ENCODE measurements at regions not wholly inside any gene's neighbourhood (a gene's known extent, or its start where the extent isn't known, plus 50 kb on each side); places are given as distances from the start of the nearest gene placed in this dataset.
"Not testable (repeated sequence)": the region's sequence is repeated elsewhere in the genome, so short reads cannot be mapped to it uniquely, and the experiment has no call there.

DNA sequence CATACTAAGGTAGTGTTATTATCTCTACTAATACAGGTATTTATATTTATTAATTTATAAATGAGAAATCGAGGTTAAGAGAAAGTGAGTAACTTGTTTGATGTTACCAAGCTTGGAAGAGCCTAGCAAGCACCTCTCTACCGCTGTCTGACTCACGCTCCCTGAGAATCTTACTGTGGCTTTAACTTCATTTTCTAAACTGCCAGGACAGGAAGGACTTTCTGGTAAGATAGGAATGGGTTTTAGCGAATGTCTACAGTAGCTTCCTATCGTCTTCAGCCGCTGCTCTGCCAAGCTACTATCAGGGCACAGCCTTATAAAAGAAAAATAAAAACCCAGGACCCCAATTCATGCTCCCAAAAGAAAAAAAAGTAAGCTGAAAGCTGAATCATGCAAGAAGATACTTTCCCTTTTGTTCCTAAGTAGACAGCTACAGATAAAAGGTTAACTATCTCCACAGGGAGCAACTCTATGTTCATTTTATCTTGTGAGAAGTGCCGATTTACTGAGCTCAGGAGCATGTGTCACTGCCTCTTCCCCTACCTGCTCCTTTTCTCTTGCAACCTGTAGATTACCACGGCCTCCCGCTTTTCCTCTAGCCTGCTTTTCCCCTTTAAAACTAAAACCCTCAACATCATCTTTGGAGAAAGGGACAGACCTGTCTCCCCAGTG is 60.2 kb downstream of the THNSL1 start:
- no peak for DNase-seq

DNA sequence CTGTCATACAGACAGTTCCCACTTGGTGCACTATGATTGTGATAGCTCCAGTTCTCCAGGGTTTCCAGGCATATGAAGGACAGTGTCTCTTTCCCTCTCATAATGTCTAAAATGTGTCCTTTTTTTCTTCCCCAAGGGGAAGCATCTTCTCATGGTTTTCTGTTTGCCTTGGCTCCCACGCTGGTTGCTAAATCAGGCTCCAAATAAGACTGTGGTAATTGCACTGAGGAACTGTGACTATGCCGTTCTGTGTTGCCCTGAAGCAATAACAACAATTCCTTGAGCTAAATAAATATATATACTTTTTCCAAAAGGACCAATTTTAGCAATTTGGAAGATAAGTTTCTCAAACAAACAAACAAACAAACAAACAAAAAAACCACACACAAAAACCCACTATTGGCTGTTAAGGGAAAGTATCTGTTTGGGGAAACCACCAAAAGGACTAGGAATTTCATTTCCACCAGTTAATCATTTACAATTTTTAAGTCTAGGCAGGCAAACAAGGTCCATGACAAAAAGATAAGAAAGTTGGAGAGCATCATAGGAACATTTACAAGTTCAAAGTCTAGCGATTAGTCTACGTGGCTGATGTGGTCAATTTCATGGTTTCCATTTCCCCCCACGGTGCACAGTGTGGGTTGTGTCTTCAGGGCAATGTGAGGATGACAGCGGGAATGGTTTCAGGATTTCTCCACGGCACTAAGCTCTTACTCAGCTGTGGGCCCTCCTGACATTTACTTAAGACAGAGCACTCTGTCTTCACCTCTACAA is 62.4 kb downstream of the THNSL1 start:
- no peak for DNase-seq

DNA sequence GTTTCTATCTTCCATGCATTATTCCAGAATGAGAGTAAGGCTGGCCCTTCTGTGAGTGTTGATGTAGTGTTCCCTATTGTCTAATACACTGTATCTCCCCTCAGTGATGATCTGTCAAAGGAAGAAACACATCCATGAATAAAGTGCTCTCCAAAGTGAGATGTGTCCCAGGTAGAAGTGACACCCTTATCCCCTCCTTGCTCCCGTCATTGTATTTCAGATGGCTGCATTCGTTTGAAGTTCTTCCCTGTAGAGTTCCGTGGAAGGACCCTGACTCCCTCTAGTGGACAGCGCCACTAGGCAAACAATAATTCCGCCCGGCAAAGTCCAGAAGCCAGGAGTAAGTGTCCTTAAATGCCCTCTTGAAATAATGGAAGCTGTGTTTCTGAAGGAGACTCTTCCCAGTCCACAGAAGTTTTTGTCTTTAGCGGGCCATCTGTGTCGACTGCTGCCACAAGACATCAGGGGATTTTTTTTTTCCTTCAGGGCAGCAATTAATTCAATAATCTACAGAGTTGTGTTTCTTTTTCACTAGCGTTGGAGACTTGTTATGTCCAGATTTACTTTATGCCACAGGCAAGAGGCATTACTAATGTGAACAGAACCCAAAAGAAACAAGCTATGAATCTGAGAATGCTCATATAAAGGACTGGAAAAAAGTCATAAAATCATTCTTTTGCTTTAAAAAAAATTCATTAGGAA is 64.6 kb downstream of the THNSL1 start:
- DNase-seq, result peak; percentile 80

DNA sequence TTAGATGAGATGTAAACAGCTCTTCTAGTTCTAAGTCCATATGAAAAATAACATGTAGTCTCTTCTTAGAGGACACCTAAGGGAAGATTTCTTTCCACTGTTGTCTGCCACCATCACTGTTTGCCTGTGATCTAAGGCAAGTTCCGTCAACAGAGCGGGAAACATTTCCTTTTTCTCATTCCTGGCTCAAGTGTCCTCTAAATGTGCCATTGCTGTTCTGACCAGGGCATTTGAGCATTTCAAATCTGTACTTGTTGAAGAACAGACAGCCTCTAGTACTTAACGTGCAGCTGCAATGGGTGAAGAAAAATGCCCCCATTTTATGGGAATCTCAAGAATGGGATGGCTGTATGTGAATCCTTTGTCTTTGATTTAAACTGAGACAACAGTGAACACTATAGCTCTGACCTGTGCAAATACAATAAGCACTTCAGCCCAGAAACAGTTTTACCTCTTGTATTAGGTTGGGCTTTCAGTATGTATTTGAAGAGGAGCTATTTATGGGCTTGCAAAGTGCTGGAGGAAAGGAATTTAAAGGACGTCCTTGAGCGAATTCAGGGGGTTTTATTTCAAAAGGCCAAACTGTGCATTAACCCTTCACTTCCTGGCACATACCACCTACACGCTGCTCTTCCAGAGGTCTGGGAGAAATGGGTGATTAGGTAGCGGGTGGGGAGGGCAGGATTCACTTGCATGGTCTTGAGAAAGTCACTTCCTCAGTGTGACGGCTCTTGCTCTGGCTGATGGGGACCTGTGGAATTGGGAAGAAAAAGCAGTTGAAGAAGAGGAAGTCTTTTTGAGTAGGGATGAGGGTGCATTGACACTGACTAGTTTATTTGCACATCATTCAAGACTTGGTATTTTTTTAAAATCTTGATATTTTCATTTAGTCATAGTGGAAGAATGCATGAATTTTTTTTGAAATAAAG is 66.1 kb downstream of the THNSL1 start:
- DNase-seq, result no peak

DNA sequence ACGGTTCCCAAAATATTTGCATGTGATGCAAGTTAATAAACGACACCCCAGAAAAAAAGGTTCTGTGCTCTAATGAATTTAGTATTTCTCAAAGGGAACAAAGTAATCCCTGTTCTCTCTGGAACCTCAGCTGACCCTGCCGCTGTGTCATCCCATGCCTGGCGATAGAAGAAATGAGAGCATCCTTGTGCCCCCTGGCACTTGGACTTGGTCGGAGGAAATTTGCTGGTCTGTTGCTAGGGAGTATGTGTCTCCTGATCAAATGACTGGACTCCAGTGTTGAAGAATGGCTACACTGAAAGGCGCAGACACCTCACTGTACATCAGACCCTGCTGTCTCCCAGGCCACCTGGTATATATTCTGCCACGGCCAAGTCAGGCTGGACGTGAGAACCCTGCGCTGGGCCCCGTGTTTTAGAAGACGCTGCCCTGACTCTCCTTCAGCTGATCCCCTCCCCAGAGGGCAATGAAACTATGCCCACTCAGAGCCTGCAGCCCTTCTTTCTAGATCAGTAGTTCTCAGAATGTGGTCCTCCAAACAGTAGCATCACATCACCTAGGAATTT is 67.2 kb downstream of the THNSL1 start:
- DNase-seq, result no peak

DNA sequence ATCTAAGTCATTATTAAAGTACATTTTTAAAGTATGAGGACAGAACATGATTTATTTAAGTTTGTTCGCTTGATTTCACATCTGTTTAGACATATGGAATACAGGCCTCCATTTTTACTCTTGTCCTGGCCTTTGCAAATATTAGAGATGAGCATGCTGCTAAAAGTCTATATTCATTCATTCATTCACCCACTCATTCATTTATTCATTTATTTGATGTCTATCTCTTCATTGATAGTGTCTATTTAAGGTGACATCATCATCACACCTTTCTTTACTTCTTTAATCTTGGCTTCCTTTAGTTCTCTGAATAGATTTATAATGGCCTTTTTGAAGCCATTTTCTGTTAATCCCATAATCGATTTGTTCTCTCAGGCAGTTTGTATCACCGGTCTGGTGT is 68.0 kb downstream of the THNSL1 start:
- DNase-seq, result no peak

DNA sequence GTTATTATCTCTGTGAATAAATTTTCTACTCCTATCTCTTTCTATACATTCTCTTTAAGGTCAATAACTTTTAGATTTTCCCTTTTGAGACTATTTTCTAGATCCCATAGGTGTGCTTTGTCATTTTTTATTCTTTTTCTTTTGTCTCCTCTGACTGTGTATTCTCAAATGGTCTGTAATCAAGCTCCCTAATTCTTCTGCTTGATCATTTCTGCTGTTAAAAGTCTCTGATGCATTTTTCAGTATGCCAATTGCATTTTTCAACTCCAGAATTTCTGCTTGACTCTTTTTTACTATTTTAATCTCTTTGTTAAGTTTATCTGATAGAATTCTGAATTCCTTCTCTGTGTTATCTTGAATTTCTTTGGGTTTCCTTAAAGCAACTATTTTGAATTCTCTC is 78.2 kb downstream of the THNSL1 start:
- DNase-seq, result no peak

DNA sequence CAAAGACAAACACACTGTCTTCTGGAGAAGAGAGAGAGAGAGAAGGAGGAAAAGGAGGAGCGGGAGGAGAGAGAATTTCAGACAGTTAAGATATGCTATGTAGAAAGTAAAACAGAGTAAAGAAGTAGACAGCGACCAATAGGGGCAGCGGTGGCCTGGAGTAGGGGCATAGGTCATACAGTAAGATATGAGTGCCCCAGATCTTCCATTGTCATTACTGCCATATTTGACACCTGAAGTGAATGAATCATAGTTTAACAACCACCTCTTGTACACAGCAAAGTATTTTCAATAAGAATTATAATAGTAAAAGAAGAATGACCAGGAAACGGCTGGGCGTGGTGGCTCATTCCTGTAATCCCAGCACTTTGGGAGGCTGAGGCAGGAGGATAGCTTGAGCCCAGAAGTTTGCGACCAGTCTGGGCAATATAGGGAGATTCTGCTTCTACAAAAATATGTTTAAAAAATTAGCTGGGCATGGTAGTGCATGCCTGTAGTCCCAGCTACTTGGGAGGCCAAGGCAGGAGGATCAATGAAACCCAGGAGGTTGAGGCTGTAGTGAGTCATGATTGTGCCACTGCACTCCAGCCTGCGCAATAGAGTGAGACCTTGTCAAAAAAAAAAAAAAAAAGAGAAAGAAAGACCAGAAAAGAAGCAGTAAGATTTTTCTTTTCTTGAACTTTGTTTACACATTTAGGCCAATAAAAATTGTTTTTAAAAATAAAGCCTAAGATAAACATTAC is 77.0 kb upstream of the GPR158 start:
- DNase-seq, result no peak

DNA sequence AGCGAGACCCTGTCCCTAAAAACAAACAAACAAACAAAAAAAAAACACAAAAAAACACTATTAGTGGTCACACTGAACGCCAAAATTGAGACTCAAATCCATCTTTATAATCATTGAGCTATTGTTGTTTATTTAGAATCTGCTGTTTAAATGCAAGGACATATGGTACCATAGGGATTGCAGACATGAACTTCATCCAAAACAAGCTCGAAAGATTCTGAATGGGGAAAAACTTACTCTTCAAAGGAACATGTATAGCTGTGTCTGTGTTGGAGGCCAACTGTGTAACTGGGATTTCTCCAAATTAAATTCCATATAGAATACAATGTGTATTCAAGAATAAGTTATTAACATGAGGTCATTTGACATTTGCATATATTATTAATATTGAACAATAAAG is 74.7 kb upstream of the GPR158 start:
- no peak for DNase-seq

DNA sequence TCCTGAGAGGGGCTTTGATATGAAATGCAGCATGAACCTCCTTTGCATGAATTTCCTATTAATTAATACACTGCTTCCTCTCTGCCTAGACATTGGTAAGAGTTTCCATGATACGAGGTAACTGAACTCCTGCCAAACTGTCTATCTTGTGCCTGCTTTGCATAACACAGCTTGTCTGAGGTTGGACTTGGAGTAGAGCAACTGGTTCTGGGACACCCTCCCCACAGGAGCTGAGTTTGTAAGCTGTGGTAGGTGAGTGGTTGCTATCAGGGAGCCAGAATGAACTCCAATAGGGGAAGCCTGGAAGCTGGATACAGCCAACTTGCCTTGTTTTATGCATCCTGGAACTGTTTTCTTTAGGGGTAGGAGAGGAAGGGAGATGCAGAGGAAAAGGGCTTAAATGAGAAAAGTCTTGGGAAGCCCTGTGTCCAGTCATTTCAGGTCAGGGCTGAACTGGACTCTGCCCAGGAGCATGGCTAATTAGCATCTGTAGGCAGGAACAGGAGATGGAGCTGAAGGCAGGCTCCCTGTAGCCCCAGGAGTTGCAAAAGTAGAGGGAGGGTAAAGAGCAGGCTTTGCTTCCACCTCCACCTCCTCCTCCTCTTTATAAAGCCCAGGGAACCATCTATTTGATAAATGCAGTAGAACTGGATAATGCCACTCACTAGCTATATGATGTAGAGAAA is 73.2 kb upstream of the GPR158 start:
- no peak for DNase-seq

DNA sequence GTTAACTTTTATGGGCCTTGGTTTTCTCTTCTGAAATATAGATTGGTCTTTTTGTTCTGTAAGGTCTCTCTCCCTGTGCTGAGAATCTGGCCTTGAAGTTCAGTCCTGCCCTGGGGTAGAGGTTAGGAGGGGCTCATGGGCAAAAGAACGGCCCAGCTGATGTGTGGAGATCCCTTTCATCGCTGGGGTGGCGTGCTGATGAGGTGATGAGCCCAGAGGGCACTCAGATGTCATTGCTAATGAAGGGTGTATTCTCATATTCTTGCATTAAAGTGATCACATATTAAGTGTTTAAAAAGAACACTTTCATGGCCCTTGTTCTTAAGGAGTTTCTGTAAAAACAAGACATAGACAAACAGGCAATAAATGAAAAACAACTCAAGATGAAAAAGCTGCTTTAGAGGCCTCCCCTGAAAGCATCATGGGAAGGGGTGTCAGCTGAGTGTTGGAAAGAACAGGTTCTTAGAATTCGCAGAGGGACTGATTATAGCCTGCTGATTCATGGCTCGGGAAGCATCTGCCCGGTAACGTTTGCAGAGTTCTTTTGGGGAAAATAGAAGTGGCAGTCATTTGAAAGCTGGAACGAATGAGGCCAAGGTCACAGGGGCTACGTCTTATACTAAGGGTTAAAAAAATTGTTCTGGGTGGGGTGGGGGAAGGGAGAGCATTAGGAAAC is 72.5 kb upstream of the GPR158 start:
- no peak for DNase-seq

DNA sequence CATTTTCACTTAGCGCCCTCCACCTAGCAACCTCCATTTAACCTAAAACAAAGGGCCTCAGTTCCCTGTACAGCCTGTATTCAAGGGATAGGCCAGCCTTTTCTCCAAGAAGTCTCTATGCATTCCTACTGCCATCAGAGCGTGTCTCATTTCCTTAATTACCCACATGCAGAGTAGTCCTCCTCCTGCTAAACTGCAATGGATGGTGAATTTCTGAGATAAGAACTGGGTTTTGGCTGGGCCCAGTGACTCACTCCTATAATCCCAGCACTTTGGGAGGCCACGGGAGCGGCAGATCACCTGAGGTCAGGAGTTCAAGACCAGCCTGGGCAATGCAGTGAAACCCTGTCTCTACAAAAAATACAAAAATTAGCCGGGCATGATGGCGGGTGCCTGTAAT is 71.1 kb upstream of the GPR158 start:
- DNase-seq, result no peak

DNA sequence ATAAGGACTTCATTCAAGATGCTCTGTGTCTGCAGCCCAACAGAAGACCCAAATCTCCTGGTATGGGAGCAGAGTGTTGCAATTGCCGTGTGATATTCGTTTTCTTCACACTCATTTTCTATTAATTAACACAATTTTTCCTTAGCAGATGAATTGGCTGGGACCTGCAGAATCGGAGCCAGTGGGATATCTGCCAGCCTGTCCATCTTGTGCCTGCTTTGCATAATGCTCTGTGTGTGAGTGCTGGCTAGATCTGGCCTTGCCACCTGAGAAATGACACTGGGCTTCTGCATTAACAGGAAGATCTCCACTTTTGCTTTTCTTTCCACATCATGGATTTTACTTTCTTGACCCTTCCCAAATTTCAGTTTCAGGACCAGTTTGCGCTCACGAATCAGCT is 70.4 kb upstream of the GPR158 start:
- no peak for DNase-seq

DNA sequence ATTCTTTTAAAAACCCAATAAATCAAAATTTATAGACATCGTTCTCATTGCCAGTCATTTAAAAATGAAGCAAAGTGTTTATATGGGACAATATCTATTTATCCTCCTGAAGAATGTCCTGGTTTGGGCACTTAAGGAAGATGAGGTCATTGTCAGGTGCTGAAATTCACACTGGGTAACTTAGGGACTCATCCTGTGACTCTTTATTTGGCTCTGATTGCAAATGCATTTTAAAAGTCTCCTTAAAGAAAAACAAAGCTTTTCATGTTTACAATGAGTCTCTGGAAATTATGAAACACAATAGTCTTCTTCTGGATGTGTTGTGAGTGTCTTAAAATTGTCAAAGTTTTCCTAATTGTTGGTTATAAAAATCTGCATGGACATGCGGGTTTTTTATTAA is 69.5 kb upstream of the GPR158 start:
- no peak for DNase-seq

DNA sequence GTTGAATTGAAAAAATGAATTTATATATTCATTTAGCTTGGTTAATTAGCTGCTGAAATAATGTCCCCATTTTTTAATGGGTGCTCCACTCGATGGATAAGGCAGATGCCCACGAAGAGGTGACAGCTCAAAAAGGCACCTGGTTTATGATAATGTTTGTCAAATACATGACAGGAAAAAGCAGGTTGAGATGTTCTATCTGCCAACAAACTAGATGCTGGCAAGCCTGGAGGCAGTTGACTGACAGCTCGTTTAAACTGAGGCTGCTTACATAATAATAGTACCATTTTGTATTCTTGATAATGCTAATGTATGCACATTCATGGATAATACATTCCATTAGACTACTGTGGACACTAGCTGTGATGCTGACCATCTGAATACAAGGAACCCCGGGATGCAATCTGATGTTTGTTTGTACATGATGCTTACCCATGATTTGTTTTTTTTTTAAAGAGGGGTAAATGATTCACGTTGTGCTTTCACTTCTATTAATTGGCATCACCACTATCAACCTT is 69.0 kb upstream of the GPR158 start:
- no peak for DNase-seq

DNA sequence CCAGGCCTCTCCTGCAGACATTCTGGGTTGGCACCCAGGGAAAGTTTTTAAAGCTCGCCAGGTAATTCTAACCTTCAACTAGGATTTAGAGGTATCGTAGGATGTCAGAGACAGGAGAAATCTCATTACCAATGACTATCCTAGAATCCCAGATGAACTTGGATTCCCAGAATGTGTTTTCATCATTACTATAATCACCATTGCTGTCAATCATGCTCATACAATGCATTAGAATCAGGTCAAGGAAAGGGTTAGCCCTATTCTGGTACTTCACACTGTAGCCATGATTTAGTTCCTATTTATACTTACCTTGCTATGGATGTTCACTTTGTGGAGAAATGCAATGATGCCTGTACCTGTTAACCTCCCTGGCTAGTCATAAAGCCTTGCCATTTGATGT is 67.0 kb upstream of the GPR158 start:
- DNase-seq, result no peak

DNA sequence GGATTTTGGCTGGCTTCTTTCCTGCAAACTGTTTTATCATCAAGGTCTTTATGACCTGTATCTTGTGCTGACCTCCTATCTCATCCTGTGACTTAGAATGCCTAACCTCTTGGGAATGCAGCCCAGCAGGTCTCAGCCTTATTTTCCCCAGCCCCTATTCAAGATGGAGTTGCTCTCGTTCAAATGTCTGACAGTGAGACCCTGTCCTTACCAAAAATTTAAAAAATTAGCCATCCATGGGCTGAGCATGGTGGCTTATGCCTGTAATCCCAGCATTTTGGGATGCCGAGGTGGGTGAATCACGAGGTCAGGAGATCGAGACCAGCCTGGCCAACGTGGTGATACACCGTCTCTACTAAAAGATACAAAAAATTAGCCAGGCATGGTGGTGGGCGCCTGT is 64.9 kb upstream of the GPR158 start:
- not testable (repeated sequence) for DNase-seq

DNA sequence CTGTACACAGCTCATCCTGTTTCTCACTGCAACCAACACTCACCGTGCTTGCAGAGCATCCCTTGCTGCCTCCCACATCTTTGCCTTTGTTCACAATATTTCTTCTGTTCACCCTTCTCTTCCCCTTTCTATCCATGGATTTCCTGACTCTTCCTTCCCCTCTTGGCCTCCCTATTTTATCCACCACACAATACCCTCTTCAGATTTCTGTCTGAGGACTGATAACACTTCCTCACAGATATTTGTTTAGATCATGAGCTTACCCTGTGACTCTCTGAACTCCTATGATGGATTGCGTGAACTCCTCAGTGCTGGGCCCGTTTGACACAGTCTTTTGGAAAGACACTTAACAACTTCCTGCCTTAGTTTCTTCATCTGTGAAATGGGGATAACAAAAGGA is 62.8 kb upstream of the GPR158 start:
- no peak for DNase-seq

DNA sequence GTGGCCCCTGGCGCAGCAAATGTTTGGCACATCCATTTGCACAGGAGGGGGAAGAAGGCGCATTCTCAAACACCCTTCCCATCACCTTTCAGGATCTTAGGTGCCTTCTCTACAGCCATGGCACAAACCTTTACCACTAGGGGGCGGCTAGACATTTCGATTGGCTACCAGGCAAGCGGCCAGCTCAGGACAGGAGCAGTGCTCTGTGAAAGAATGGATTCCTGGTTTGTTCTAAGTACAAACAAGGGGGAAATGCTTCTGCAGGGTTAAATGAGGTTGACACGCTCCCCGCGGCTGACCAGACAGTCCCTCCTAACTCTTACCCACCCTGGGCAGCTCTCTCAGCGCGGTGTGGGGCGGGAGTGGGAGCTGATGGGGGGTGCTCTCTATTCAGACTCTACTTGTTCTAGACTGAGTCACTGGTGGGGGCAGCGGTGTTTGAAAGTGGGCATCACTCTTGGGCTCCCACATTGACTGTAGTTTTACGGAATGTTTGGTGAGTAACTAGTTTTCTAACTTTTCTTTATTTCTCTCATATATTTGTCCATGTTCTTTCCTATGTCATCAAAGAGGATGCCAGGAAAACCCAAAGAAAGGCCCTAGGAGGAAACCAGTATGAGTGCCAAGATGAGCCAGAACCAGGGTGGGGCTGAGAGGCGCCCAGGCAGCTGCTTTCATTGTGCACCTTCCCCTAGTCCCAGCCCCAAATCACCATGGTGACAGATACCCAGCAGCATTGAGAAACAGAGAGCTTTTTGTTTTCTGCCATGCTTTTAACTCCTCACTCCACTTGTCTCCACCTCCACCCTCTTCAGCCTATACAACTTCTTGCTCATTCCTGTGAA is 61.4 kb upstream of the GPR158 start:
- peak; percentile 56 for DNase-seq

DNA sequence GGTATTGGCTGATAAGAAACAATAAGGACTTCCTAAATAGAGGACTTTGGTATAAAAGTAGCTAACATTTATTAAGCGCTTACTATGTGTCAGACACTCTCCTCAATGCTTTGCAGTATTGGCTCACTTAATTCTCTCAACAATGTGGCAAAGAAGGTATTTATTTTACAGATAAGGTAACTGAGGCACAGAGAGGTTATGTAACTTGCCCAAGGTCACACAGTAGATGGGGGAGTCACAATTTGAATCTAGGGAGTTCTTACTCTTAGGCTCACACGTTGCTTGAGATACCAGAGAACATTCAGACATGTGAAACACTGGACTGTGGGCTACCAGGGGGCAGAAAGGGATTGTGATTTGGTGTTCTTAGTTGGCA is 60.8 kb upstream of the GPR158 start:
- no peak for DNase-seq
